ENCODE measurements at regions not wholly inside any gene's neighbourhood (a gene's known extent, or its start where the extent isn't known, plus 50 kb on each side); places are given as distances from the start of the nearest gene placed in this dataset.

DNA sequence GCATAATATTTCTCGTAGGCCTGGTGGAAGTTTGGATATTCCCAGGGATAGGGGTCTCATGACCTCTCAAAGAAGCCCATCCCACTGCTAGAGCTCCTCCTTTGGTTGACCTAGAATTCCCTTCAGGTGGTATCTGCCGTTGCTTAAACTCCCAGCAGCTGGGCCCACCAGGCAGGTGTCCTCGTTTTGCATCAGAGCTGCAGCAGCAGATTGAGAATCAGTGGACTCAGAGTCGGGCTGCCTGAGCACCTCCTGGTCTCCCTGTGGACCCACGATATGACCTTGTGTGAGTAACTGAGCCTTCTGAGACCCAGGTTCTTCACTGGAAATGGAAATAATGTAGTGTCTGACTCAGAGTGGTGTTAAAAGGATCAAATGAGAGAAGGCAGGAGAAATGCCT lies 132.7 kb downstream of the PAPOLA start:
- TF ChIP-seq MYC (IDR thresholded peaks at IDR 0.05; ENCODE audit: low read depth, low read length) (no peak), POLR2A (IDR thresholded peaks at IDR 0.05; ENCODE audit: extremely low read depth, insufficient read length) (no peak)
- TF ChIP-seq, protein P1, sequence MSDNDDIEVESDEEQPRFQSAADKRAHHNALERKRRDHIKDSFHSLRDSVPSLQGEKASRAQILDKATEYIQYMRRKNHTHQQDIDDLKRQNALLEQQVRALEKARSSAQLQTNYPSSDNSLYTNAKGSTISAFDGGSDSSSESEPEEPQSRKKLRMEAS (IDR thresholded peaks at IDR 0.05; ENCODE audit: low read depth, low read length), result no peak
- TF ChIP-seq, protein P2, sequence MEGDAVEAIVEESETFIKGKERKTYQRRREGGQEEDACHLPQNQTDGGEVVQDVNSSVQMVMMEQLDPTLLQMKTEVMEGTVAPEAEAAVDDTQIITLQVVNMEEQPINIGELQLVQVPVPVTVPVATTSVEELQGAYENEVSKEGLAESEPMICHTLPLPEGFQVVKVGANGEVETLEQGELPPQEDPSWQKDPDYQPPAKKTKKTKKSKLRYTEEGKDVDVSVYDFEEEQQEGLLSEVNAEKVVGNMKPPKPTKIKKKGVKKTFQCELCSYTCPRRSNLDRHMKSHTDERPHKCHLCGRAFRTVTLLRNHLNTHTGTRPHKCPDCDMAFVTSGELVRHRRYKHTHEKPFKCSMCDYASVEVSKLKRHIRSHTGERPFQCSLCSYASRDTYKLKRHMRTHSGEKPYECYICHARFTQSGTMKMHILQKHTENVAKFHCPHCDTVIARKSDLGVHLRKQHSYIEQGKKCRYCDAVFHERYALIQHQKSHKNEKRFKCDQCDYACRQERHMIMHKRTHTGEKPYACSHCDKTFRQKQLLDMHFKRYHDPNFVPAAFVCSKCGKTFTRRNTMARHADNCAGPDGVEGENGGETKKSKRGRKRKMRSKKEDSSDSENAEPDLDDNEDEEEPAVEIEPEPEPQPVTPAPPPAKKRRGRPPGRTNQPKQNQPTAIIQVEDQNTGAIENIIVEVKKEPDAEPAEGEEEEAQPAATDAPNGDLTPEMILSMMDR (IDR thresholded peaks at IDR 0.05; ENCODE audit: low read depth, low read length), result no peak
- no peak for DNase-seq (ENCODE audit: low read depth)
- H3K4me3 ChIP-seq (ENCODE audit: low read depth, low read length), result no peak overlapping the region

DNA sequence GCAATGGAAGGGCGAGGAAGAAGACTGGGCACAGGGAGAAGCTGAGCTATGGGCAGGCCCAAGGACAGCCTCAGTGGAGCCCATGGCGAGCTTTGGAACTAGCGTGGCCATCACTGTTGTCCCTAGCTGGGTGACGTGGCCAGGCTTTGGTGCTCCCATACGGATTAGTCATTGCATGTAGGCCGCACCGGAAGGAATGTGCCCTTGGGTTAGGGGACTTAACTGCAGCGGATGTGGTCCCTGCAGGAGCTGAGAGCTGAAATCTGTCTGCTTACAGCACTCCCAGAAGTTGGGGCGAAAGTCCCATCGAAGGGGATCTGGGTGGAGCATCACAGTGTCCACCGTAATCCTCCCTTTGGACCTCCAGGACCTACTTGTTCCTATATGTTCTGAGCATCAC lies 133.7 kb downstream of the PAPOLA start:
- no peak overlapping the region for H3K4me3 ChIP-seq (ENCODE audit: low read depth, low read length)
- no peak for DNase-seq (ENCODE audit: low read depth)
- TF ChIP-seq, protein P2 (IDR thresholded peaks at IDR 0.05; ENCODE audit: low read depth, low read length), result no peak
- TF ChIP-seq MYC (IDR thresholded peaks at IDR 0.05; ENCODE audit: low read depth, low read length) (no peak), POLR2A (IDR thresholded peaks at IDR 0.05; ENCODE audit: extremely low read depth, insufficient read length) (no peak)
- TF ChIP-seq, protein P1 (IDR thresholded peaks at IDR 0.05; ENCODE audit: low read depth, low read length), result no peak

DNA sequence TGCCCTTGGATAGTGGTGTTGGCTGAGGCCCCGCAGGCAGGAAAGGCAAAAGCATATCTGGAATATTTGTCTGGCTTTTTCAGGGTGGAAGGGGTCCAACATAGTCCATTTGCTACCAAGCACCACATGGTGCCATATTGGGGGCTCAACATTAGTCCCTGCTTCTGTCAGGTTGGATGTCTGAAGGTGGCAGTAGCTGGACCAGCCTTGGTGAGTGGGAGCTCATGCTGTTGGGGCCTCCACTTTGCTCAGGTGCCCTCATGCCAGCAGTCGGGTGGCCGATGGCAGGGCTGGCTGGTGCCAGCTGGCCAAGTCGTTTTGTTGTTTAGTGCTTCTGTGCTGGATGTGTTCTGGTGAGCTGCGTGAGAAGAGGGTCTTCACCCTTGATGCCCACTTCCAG lies 135.3 kb downstream of the PAPOLA start:
- TF ChIP-seq MYC (IDR thresholded peaks at IDR 0.05; ENCODE audit: low read depth, low read length) (no peak), POLR2A (IDR thresholded peaks at IDR 0.05; ENCODE audit: extremely low read depth, insufficient read length) (no peak)
- TF ChIP-seq, protein P2 (IDR thresholded peaks at IDR 0.05; ENCODE audit: low read depth, low read length), result no peak
- TF ChIP-seq, protein P1 (IDR thresholded peaks at IDR 0.05; ENCODE audit: low read depth, low read length), result no peak
- no peak overlapping the region for H3K4me3 ChIP-seq (ENCODE audit: low read depth, low read length)
- DNase-seq (ENCODE audit: low read depth), result no peak

DNA sequence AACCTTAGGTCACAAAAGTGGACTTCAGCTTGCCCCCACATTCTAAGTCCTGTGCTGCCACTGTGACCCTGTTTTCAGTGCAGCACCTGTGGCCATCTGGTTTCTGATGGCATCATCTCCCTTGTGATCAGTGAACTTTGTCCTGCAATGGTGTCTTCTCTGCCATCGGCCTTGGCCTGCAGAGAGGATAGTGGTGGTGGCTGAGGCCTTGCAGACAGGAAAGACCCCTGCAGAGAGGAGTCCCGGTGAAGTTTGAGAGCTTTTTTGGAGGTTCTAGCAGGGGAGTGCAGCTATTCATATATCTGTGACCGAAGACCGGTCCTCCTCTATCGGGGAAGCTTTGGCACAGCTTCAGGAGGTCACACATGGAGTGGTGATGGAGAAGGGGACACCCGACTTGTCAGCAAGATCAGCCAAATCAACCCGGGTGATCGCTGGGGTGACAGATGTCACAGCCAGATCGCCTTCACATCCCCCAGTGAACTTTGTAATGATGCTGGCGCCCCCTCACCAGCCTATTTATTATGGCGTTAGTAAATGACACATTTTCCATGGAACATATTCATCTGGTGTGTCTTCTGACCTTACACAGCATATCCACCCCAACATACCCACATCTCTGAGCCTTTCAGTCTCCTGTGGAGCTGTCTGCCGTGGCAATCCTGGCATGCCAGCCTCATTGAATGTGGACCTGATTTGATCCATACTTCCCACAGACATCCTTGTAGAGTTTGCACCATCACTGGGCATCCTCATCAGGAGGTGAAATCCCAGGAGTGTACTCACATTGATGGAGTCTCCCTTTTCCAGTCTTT lies 136.1 kb downstream of the PAPOLA start:
- no peak for DNase-seq (ENCODE audit: low read depth)
- TF ChIP-seq, protein P1 (IDR thresholded peaks at IDR 0.05; ENCODE audit: low read depth, low read length), result no peak
- TF ChIP-seq MYC (IDR thresholded peaks at IDR 0.05; ENCODE audit: low read depth, low read length) (no peak), POLR2A (IDR thresholded peaks at IDR 0.05; ENCODE audit: extremely low read depth, insufficient read length) (no peak)
- TF ChIP-seq, protein P2 (IDR thresholded peaks at IDR 0.05; ENCODE audit: low read depth, low read length), result no peak
- H3K4me3 ChIP-seq (ENCODE audit: low read depth, low read length), result no peak overlapping the region

DNA sequence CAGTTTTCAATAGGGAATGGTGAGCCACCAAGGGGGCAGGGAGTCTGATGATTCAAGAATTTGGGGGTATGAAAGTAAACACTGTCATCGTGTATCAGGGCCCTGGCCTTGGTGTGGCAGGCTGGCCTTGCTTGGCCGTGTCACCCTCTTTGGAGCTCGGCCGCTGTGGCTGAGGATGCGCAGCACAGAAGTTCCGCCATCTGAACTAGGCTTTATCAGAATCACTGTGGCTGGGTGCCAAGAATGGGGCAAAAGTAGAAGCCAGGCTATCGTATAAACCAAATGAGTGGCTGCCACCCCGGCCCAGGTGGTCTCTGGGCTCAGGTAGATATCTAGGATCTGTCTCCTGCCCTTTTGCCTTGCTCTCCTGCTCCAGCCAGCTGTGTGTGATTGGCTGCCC lies 137.4 kb downstream of the PAPOLA start:
- DNase-seq (ENCODE audit: low read depth), result no peak
- no peak overlapping the region for H3K4me3 ChIP-seq (ENCODE audit: low read depth, low read length)
- TF ChIP-seq, protein P1 (IDR thresholded peaks at IDR 0.05; ENCODE audit: low read depth, low read length), result no peak
- TF ChIP-seq, protein P2 (IDR thresholded peaks at IDR 0.05; ENCODE audit: low read depth, low read length), result no peak
- TF ChIP-seq MYC (IDR thresholded peaks at IDR 0.05; ENCODE audit: low read depth, low read length), result no peak
